SHP77 (cell line): ENCODE measurements at regions not wholly inside any gene's neighbourhood (a gene's known extent, or its start where the extent isn't known, plus 50 kb on each side); places are given as distances from the start of the nearest gene placed in this dataset.
"Not testable (repeated sequence)": the region's sequence is repeated elsewhere in the genome, so short reads cannot be mapped to it uniquely, and the experiment has no call there.

ENCODE experiments used
- DNase-seq, 2 experiments: peaks; one replicate each; lab custom pipeline; 2025; lab: John Stamatoyannopoulos, UW

DNA sequence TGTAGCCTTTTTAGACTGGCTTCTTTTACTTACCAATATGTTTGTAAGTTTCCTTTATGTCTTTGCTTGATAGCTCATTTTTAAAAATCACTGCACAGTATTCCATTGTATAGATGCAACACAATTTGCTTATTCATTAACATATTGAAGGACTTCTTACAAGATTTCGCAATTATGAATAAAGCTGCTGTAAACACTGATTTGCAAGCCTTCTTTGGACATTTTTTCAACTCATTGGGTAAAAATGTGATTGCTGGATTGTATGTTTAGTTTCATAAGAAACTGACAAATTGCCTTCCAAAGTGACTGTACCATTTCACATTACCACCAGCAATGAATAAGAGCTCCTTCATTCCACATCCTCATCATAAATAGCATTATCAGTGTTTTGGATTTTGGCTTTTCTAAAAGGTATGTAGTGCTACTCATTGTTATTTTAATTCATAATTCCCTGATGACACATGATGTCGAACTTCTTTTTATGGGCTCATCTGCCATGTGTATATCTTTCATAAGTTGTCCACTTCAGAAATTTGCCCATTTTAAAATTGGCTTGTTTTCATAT is 80.7 kb downstream of the TFAP2B start:
- DNase-seq = no peak

DNA sequence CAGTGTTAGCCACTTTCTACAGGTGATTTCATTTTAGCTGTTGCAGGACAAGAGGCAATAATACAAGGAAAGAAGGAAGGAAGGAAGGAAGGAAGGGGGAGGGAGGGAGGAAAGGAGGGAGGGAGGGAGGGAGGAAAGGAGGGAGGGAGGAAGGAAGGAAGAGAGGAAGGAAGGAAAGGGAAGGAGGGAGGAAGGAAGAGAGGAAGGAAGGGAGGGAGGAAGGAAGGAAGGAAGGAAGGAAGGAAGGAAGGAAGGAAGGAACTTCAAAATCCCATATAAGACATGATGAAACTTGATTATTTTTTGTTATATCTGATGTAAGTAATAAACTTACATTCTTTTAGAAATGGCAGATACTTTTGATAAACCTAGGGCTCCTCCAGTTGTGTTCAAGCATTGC is 83.6 kb downstream of the TFAP2B start:
- DNase-seq = no peak

DNA sequence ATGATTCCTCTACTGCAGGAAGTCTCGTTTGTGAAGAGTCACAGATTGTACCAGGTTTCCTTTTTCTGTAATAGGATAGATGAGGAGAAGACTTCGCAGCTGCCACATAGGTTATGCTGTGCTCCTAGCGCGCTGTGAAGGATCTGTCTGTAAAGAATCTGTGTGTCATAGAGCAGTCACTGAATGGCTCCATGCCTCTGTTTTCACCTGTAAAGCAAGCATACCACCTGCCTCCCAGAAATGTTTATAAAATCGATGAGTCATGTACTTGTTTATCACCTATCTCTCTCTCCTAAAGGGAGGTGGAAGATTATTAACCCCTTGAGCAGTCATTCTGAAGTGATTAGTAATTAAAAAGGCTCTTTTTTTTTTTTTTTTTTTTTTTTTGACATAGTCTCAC is 86.6 kb downstream of the TFAP2B start:
- DNase-seq = peak; percentile 5 to 36

DNA sequence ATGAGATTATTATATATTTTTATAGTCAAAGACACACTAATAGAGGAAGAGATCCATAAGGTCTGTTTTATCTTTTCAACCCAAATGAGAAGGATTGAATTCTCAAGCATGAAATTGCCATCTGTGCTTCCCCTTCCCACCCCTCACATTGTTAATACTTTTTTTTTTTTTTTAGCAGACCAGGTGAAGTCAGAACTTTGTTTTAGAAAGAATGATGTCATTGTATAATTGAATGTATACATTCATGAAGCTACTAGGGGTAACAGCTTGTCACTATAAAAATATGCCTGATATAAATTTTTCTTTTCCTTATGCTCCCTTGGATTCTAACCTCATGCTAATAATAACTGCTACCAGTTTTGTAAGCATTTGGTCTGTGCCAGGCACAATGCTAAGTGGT is 88.9 kb downstream of the TFAP2B start:
- no peak for DNase-seq

DNA sequence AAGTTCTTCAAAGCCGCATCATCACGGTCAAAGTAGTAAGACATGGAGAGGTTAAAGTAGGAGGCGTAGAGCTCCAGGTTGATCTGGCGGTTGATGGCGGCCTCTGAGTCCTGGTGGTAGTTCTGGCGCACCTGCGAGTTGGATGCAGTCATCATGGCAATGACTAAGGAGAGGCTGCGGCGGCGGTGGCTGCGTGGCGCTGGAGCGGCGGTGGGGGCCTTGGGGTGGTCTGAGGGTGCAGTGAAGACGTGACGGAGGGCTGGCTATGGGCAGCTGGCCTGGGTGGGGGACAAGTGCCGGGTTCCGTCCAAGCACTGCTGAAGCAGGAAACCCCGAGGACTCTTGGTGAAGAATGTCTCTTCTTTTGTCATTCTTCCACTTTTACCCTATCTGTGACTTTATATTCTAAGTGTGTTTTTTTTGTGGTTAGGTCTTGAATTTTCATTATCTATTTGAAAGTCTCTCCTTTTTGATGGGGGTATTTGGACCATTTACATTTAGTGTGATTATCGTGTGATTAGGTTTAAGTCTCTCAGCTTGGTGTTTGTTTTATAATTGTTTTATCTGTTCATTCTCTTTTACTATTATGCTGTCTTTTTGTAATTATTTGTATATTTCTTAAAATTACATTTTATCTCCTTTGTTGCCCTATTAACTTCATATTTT is 94.6 kb downstream of the TFAP2B start:
- no peak for DNase-seq

DNA sequence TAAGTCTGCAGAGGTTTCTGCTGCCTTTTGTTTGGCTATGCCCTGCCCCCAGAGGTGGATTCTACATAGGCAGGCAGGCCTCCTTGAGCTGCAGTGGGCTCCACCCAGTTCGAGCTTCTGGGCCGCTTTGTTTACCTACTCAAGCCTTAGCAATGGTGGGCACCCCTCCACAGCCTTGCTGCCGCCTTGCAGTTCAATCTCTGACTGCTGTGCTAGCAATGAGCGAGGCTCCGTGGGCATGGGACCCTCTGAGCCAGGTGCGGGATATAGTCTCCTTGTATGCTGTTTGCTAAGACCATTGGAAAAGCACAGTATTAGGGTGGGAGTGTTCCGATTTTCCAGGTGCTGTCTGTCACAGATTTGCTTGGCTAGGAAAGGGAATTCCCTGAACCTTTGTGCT is 102.7 kb downstream of the TFAP2B start:
- not testable (repeated sequence) for DNase-seq

DNA sequence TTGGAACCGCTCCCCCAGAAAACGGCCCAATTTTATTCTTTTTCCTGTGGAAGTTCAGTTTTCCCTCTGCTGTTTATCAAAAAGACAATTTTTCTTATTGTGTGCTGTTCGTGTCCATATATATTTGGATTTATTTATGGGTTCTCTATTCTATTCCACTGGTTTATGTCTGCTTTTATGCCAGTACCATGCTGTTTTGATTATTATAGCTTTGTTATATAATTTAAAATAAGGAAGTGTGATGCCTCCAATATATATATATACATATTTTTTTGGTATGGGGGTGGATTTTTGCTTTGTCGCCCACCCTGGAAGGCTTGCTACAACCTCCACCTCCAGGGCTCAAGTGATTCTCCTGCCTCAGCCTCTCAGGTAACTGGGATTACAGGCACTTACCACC is 103.3 kb downstream of the TFAP2B start:
- no peak for DNase-seq

DNA sequence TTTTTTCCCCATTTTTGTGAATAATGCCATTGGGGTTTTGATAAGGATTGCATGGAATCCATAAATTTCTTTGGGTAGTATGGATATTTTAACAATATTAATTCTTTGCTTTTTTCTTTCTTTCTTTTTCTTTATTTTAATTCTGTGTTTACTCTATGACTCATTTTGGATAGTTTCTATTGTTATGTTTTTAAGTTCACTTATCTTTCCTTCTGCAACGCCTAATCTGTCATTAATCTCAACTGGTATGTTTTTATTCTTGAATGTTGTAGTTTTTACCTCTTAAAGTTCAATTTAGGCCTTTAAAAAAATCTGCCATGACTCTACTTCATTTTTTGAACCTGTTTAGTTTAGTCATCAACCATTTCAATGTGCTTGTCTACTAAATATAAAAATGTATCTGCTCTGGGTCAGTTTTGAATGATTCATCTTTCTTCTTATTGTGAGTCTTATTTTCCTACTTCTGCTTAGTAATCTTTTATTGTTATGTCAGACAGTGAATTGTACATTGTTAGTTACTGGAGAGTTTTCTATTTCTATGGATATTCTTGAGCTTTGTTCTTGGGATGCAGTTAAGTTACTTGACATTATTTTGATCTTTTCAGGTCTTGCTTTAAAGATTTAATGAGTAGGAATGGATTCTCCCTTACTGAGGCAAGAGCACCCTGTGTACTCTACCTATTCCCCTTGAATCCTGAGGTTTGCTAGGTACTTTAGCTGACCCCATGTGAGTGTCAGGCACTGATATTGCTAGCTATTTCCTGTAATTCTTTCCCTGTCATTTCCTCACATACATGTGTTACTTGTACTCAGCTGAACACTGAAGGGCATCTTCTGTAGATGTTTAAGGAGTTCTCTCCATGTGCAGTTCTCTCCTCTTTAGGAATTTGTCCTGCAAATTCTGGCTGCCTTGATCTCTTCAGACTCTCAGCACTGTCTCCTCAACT is 104.2 kb downstream of the TFAP2B start:
- no peak for DNase-seq

DNA sequence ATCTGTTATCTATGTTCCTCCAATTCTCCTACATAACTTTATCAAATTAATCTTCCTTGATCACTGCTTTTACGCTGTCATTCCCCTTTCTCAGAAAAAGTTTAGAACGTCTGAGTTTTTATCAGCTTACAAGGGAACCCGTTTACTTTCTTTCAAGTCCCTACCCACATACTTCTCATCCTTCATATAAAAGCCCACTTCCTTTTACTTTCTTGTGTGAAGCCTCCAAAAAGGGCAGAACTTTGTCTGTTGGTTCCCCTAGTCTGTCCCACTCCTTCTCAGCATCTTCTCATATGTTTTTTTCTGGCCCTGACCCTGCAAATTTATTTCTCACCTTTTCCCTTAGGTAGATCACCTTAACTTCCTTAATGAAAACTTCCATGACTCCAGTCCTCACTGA is 106.1 kb downstream of the TFAP2B start:
- no peak for DNase-seq

DNA sequence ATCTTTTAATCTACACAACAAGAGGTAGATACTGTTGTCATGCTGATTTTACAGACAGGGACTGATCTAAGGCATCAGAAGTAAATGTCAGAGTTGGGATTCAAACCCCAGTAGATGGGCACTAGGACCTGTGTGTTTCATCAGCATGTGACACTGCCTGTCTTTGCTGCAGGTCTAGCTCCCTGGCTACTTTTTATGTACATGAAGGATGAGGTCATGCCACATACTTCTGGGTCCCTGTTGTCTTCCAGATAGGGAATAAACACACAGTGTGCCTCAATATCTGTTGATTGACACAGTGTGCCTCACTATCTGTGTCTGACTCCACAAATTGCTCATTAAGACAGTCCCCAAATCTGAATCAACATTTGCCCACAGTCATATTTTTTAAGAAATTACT is 106.9 kb downstream of the TFAP2B start:
- DNase-seq = no peak

DNA sequence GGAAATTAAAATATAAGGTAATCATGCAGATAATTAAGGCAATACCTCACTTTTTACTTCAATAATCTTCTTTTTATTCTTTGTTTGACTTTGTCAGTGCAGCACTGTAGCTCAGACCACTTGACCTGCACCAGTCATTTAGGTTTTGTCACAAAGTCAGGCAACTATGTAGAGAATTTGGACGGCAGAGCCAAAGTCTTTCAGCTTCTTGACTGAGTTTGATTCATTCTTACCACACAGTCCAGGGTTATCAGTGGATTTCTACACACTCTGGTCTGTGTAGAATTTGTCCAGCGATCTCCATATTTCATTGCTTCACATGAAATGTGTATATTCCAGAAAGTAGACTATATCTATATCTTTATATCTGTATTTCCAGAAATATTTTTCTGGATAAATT is 107.3 kb downstream of the TFAP2B start:
- no peak for DNase-seq

DNA sequence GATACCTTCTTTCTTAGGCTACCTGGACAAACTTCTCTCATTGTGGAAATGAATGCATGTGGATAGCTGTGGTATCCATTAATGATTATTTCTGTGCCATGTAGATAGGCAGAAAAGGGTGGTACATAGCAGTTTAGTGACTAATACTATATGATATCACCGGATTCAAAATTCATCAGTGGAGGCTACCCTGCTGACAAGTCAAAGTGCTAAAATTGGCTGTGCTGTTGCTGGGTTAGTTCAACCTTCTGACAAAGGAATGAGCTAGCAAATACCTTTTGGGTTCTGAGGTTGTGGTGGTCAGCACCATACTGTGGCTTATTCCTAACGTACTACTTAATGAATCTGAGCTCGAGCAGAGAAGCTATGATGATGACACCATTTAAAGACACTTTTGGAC is 109.1 kb downstream of the TFAP2B start:
- DNase-seq = no peak

DNA sequence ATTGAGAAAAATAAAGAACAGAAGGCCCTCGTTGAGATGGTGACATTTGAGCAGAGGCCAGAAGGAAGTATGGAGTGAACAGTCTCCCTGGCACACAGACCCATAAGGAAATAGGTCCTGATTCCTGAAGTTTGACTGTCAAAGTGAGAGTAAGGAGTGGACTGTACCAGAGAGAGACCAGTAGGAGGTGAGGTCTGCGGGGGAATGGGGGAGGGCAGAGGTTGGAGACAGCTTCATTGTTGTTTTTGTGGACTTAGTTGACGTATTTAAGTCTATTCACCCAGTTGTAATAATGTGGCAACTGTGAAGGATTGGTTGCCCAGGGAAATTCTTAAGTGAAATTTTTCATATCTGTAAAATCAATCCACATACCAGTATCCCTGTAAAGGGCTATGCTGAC is 110.7 kb downstream of the TFAP2B start:
- no peak for DNase-seq

DNA sequence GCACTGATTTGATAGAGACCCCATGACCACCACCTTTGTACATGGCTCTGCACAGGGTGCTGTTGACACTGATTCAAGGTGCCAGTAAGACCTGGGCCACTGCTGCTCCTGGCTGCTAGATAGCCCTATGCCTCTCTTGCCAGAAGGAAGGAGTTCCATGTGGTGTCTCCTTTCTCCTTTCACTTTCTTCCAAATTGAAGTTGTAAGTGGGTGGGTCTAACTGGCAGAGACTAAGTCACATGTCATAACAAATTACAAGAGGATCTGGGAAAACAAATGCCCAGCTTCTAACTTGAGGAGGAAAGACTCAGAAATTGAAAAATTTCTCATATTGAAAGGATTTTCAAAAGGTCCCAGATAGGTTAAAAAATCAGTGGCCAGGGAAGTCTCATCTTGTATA is 116.8 kb downstream of the TFAP2B start:
- no peak for DNase-seq

DNA sequence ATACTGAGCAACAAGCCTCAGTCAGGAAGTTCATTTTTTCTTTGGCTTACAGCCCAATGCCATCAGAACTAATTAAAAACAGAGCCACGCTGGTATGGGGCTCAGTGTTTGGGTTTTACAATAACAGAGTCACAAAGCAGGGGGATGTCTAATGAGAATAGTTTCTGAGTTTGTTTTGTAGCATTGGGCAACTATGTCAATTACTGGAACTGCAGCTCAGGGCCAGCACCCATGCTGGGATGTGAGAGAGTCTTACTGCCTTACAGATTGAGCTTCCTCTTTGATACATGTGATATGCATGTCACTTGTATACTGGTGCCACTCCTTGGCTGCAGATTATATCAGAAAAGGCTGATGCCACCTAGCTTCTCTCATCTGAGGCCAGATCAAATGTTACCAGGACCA is 117.6 kb downstream of the TFAP2B start:
- DNase-seq = no peak

DNA sequence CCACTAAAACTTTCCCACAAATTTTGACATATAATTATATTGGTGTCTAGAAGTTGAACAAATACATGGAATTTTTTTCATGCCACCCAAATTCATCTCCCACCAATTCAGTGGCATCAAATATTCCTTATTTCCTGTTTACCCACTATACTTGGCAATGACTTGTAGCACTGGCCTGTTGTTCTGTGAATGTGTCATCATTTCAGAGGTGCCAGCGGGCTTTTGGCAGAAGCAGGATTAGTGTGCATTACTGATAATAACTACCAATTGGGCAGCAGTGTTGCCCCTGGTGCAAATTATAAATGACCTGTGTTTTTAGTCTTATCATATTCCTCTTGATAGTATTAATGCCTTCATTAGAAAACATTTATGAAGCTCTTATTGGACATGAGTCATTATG is 121.3 kb downstream of the TFAP2B start:
- no peak for DNase-seq

DNA sequence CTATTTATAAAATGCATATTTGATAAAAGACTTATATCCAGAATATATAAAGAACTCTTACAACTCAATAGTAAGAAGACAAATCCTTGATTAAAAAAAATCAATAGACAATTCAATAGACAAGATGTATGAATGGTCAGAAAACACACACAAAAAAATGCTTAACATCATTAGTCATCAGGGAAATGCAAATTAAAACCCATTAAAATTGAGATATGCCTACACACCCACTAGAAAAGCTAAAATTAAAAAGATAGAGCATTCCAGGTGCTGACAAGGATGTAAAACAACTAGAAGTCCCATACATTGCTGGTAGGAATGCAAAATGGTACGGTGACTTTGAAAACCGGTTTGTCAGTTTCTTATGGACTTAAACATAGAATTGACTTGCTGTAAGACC is 127.1 kb downstream of the TFAP2B start:
- no peak for DNase-seq

DNA sequence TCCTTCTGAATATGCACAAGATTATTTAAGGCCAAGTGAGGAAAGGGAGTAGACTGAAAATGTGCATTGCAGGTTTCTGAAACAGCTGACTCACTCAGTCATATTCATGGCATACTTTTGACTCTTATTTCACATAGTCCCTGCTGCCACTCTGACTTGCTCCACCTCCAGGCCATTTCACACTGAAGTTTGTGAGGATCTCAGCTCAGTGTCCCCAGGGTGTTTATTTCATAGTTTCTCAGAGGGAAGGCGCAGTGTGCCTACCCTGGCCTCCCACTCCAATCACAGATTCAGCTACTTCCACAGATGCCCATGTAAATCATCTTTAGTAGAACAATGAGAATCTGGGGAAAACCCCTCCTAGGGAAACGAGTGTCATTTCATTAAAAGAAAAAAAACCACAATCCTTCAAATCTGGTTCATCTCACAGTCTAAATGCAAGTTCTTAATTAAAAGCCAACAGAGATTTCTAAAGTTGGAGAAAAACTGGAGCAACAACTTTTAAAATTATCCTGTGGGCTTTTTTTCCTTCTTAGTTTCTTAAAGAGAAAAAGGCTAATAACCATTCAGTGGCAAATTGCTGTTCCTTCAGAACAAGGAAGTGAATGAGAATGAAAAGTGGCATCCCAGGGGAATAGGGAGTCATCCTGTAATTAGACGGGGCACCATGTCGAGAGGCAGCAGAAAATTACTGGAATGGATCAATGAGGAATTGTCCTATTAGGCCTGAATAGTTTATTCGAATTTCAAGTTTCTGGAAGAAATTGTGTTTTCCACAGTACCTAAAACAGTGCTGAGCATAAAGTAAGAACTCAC is 133.6 kb downstream of the TFAP2B start:
- DNase-seq = no peak

DNA sequence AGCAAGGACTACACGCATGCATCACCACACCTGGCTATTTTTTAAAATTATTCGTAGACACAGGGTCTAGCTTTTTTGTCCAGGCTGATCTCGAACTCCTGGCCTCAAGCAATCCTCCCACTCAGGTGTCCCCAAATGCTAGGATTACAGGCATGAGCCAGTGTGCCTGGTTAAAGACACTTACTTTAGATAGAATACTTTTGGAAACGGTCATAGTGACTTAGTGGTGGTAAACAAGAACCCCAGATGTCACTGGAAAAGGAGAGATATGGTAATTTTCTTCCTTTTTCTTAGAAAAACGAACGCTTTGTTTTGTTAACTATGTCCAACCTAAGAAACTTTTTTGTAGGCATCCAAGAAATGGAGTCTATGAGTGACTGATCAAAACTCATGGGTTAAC is 137.3 kb downstream of the TFAP2B start:
- DNase-seq = no peak

DNA sequence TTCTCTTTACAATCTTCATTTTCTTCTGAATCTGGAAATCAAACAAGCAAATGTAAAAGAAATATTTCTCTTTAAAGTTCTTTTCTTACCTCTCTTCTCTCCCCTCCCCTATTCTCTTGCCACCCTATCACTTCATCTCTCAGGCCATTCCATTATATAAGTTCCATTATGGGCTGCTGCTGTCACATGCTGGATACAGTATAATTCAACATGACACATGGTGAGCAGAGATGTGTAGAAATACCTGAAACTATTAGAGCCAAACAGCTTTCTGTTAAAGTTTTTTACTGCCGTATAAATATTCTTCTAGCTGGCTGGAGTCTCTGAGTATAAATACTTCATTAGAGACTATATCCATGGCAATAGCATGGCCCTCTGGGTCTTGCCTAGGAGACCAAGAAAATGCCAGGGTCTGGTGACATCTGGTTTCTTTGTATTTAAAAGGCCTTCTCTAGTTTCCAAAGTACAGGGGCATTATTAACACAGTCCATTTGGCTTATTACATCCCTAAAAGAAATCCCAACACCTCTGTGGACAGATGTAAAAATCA is 139.6 kb downstream of the TFAP2B start:
- DNase-seq = no peak

DNA sequence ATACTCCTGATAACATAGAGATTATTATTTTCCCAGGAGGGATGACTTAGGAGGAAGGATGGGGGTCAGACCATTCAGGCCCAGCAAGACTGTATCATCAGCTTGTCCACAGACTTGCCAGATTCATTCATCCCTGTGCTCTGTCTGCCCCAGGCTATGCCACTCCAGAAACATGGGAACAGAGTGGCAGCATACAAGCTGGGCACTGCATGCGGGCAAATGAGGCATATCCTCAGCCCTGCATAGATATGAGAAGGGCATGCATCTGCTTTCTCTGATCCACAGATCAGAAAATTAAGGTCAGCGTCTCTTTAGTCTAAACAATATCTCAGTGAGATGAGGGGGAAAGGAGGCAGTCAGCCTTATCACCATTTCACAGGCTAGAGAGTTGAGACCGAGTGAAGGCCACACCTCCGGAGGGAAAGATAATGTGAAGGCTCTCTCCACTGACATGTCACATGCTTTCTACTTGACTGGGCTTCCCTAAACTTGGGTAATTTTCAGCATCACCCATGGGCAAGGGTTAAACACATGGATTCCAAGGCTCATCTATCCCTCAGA is 140.5 kb downstream of the TFAP2B start:
- no peak for DNase-seq

DNA sequence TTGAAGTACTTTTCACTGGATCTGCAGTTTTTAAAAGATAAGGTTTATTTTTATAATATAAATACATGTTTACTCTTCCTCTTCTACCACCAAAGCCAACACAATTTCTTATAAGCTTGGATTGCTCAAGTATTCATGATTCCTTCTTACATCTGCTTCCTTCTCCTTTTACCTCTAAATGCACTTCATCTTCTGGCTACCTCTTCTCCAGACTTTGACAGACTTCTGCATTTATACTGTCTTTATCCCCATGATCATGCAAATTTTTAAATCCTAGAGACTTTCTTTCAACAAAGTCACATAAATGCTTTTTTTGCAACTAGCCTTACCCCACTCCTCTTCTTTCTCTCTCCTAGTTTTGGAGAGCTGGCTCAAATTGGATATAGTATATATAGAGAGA is 142.9 kb downstream of the TFAP2B start:
- no peak for DNase-seq
